NCI-H1105 treated with DMSO at 0.1 percent for 48 hours (cell line): ENCODE measurements at regions not wholly inside any gene's neighbourhood (a gene's known extent, or its start where the extent isn't known, plus 50 kb on each side); places are given as distances from the start of the nearest gene placed in this dataset.

Experiments
- DNase-seq: peaks from one replicate; lab custom pipeline; 2025; lab: John Stamatoyannopoulos, UW

GRCh38 chr9:551986-552929, 289.2 kb upstream of the DMRT1 start:
- no peak for DNase-seq

DNA sequence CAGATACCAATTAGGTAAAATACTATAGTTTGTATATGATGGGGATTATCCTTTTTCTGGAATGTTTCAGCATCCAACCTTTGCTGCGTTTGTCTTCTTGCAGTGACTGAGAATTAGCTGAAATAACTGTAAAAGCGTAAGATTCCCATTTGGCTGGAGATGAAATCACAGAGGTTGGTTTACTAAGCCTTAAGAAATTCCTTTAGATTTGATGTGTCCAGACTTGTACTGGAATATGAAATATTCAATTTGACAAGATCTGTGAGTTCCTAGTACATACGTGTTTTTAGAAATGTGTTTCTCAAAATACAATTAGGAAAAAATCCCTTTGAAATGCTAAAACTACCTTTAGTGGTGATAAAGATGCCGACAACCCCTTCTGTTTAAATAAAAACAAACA, 286.0 kb upstream of the DMRT1 start:
- no peak for DNase-seq

DNA sequence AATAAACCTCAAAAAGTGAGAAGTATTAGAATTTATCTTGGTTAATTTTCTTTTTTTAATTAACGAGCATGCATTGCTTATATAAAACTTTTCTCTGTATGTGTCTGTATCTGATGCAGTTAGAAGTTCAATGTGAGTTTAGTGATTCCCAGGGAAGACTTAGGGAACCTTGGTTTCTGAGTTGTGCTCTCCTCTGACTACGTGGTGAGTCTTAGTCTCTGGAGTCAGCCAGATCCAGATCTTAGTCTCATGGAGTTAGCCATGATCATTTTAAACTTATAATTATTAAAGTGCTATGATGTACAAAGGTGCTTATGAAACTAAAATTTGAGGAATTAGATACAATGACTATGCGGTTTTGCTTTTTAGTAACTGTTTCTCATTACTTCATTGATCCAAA, 285.3 kb upstream of the DMRT1 start:
- no peak for DNase-seq

DNA sequence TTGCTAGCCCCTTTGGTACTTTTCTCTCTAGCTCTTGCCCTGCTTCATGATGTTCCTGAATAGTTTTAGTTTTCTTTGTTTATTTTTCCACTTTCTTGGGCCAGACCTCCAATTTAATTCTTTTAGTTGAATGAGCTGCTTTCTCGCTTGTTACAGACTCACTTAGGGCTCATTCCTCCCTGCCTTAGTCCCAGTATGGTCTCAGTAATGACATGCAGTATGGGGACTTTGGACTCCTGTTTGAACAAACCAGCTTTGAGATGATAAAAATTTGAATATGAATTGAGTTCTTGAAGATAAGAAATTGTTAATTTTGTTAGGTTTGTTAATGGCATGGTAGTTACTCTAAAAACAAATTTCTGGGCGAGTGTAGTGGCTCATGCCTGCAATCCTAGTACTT, 284.8 kb upstream of the DMRT1 start:
- no peak for DNase-seq

DNA sequence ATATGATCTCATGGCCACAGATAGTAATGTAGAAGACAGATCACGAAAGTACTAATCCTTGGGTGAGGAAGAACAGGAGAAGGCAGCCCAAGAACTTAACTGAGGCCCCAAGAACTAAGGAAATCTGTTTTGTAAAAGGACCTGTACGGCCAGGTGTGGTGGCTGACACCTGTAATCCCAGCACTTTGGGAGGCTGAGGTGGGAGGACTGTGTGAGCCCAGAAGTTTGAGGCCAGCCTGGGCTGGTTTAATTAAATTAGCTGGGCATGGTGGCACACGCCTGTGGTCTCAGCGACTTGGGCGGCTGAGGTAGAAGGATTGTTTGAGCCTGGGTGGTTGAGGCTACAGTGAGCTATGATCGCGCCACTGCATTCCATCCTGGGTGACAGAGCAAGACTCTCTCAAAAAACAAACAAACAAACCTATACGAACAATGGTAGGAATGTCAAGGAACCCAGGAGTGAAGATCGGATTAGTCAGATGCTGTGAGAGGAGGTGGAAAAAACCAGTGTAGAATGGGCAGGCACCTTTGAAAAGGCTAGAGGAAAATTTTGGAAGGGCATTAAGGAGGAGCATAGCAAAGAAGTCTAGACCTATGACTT, 283.8 kb upstream of the DMRT1 start:
- no peak for DNase-seq

- no peak for DNase-seq
These were observed 280.1 kb upstream of the DMRT1 start for GRCh38 chr9:561427-561826.

DNA sequence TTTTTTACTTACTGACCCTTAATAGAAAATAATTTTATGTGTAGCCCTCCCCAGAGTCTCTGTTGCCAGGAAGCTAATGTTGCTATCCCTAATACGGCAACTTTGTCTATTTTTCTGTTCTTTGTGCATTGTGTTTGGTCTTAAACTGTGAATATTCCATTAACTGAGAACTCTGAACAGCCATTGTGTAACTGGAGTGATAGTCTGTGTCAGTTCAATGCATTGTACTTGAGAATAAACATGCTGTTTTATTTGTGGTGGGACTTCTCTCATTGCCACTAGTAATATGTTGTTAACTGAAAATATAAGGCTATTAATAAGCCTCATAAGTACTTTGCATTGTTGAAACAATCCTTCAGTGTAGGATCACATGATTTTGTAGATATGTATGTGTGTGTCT, 278.3 kb upstream of the DMRT1 start:
- no peak for DNase-seq

- no peak for DNase-seq
These were observed 276.0 kb upstream of the DMRT1 start for GRCh38 chr9:565528-565927.

DNA sequence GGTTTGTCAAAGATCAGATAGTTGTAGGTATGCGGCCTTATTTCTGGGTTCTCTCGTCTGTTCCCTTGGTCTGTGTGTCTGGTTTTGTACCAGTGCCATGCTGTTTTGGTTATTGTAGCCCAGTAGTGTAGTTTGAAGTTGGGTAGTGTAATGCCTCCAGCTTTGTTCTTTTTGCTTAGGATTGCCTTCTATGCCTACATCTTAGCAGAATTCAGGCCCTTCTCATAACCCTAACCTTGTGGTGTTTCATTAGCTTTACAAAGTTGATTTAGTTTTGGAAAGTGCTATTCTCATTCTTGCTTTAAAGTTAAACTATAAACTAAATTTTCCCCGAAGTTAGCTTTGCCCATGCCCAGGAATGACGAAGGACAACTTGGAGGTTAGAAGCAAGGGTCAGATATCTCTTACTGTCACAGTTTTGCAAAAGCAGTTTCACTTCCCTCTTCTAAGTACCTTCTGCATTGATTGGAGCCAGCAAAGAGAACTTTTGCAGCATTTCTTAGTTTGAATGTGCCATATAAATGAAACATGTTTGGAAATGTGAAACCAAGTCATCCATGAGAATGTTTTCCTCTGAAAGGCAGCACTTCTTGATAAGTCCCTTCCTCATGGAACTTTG, 274.3 kb upstream of the DMRT1 start:
- DNase-seq = no peak

- DNase-seq = no peak
These were observed 273.7 kb upstream of the DMRT1 start for GRCh38 chr9:567747-568305.

- no peak for DNase-seq
These were observed 272.2 kb upstream of the DMRT1 start for GRCh38 chr9:569296-569695.

DNA sequence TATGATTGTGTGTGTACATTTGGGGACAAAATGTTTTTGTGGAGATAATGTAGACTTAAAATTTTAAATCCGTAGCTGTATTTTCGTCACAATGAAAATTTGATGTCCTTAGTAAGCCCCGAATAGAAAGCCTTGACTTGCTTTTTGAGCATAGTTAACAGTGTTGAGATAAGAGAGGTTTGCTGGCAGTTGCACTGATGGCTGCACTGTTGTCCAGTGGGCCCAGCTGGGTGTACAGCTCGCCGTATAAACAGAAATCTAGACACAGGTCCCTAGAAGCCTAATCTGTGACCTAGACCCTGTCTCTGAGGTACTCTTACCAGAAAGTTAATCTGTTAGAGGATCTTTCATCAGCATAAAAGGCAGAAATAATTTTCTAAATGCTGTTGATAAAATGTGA, 271.3 kb upstream of the DMRT1 start:
- no peak for DNase-seq

DNA sequence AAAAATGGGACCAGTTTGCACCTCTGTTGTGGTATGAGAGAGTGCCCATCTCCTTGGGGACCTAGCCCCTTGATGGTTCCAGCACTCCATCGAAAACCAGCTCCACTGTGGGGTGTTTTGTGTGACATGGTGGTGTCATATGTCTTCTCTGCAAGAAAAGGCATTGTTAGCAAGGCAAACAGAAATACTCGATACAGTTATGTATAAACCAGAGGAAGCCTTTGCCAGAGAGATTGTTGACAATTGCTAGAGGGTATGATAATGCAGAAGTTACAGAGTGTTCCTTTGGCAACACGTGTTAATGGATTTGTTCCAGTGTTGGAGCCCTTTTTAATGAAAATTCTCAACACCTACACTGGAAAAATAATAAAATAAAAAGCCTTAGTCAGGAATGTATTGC, 270.4 kb upstream of the DMRT1 start:
- no peak for DNase-seq

GRCh38 chr9:571741-572140, 269.8 kb upstream of the DMRT1 start:
- DNase-seq = no peak

DNA sequence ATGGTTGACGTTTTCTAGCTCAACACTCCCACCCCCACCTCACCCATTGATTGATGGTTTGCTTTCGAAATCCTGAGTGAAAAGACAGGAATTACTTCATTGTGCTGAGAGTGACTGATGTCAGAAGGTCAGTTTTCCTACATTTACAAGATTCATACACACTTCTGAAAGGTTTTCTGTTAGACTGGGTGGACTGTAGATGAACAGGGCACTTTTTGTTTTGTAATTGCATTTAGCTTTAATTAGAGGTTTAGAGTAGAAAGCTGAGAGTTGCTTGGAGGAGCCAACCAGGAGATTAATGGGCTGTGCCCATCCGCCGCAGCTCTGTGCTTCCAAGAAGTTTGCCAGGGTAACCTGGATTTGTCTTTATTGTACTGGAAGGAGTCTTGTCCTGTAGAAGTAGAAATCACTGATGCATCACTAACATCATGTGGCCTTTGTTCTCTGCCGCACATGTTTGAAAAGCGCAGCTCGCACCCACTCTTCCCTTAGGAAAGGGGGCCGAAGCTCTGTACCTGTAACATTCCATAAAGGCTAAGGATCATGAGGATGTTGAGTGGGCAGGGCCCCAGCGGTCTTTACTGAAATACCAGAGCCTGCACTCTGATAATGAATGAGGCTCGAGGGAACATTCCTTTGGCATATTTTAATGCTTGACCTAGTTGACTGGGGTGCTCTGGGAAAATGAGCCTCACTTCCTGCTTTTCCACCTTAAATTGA, 267.6 kb upstream of the DMRT1 start:
- DNase-seq = no peak

- DNase-seq = no peak
These were observed 266.4 kb upstream of the DMRT1 start for GRCh38 chr9:575139-575538.

GRCh38 chr9:580652-581342, 260.7 kb upstream of the DMRT1 start:
- DNase-seq = no peak

- DNase-seq = no peak
These were observed 259.6 kb upstream of the DMRT1 start for GRCh38 chr9:581673-582497.

GRCh38 chr9:582775-583174, 258.7 kb upstream of the DMRT1 start:
- no peak for DNase-seq

DNA sequence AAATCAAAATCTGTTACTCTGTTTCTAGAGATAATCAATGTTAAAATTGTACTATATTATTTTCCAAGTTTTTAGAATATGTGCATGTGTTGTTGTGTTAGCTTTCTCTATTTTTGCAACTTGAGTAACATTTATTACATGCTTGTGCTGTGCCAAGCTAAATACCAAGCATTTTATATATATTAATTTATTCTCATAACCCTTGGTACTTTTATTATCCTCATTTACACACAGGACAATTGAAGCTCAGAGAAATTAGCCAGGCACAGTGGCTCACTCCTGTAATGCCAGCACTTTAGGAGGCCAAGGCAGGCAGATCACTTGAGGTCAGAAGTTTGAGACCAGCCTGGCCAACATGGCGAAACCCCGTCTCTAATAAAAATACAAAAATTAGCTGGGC, 254.0 kb upstream of the DMRT1 start:
- no peak for DNase-seq

GRCh38 chr9:588981-589380, 252.5 kb upstream of the DMRT1 start:
- no peak for DNase-seq
